SK-N-SH (cell line): ENCODE measurements at regions not wholly inside any gene's neighbourhood (a gene's known extent, or its start where the extent isn't known, plus 50 kb on each side); places are given as distances from the start of the nearest gene placed in this dataset.

ENCODE experiments used
- CTCF ChIA-PET: fragments of 300-600, 350-600 bp; formaldehyde crosslinking; extraction: SDS; loops from one replicate; lab custom pipeline; 2021; lab: Yijun Ruan, JAX
- POLR2A ChIA-PET: fragments of 350-600 bp; sonication (Branson Sonifier 250); formaldehyde crosslinking; extraction: SDS; loops from one replicate; lab custom pipeline; 2020; ENCODE audit warnings: antibody characterized with exemption, inconsistent platforms; lab: Yijun Ruan, JAX
- DNase-seq: peaks from one replicate; pipeline ENCODE4 v3.0.0; 2012
- H2AFZ ChIP-seq: fragments of 200-600 bp; sonication (generic); 2 replicates; pipeline ENCODE4 v1.8.1; 2016; ENCODE audit warnings: antibody characterized with exemption, mild to moderate bottlenecking, low read depth
- H3F3A ChIP-seq: fragments of 200-600 bp; sonication (generic); replicated peaks from 2 replicates; pipeline ENCODE3; 2016; ENCODE audit warnings: antibody characterized with exemption, mild to moderate bottlenecking; ENCODE audit not compliant: insufficient read depth
- H3K27ac ChIP-seq, 2 experiments: fragments of 200-500 bp in 1 of 2; fragments of 200-600 bp in 1 of 2; sonication (Bioruptor generic) in 1 of 2; sonication (generic), shearing (Covaris generic) in 1 of 2; 2 replicates each; pipeline versions ENCODE4 v1.5.1 to v1.6.1; 2014 to 2016; ENCODE audit warnings: low read depth in 2 of 2, inconsistent platforms in 1 of 2, low read length in 1 of 2, mild to moderate bottlenecking in 1 of 2, mixed read lengths in 1 of 2
- H3K27me3 ChIP-seq: fragments of 200-600 bp; sonication (generic), shearing (Covaris generic); 2 replicates; pipeline ENCODE4 v1.6.1; 2016; ENCODE audit warnings: mixed run types; ENCODE audit not compliant: insufficient read depth
- H3K36me3 ChIP-seq, 2 experiments: fragments of 200-500 bp in 1 of 2; fragments of 200-600 bp in 1 of 2; sonication (Bioruptor generic) in 1 of 2; sonication (generic) in 1 of 2; replicated peaks in 1 of 2; 2 replicates each; pipeline versions ENCODE3 to v1.5.1; 2014 to 2016; ENCODE audit warnings: low read length in 1 of 2, mild to moderate bottlenecking in 1 of 2; ENCODE audit not compliant: insufficient read depth in 2 of 2, control insufficient read depth in 1 of 2
- H3K4me1 ChIP-seq, 2 experiments: fragments of 200-500 bp in 1 of 2; fragments of 200-600 bp in 1 of 2; sonication (Bioruptor generic) in 1 of 2; sonication (generic), shearing (Covaris generic) in 1 of 2; 2 replicates each; pipeline versions ENCODE4 v1.5.1 to v1.6.1; 2014 to 2016; ENCODE audit warnings: low read depth in 1 of 2, low read length in 1 of 2, mixed run types in 1 of 2; ENCODE audit not compliant: insufficient read depth in 2 of 2, control insufficient read depth in 1 of 2
- H3K4me2 ChIP-seq: fragments of 200-600 bp; sonication (generic), shearing (Covaris generic); 2 replicates; pipeline ENCODE4 v1.6.1; 2017; ENCODE audit warnings: mixed run types
- H3K4me3 ChIP-seq, 2 experiments: fragments of 200-500 bp in 1 of 2; fragments of 200-600 bp in 1 of 2; sonication (Bioruptor generic) in 1 of 2; sonication (generic), shearing (Covaris generic) in 1 of 2; 2 replicates each; pipeline versions ENCODE4 v1.5.1 to v1.8.1; 2014 to 2016; ENCODE audit warnings: low read depth in 2 of 2, inconsistent platforms in 1 of 2, low read length in 1 of 2, mild to moderate bottlenecking in 1 of 2, mixed read lengths in 1 of 2, moderate library complexity in 1 of 2
- H3K79me2 ChIP-seq: fragments of 200-600 bp; sonication (generic); 2 replicates; pipeline ENCODE4 v1.8.1; 2017; ENCODE audit warnings: mild to moderate bottlenecking; ENCODE audit not compliant: insufficient read depth
- H3K9ac ChIP-seq: fragments of 200-600 bp; sonication (generic); 2 replicates; pipeline ENCODE4 v1.6.1; 2017; ENCODE audit warnings: mixed run types
- H3K9me2 ChIP-seq: fragments of 200-600 bp; sonication (generic); 2 replicates; pipeline ENCODE4 v1.6.1; 2017; ENCODE audit warnings: mixed run types
- H3K9me3 ChIP-seq: fragments of 200-600 bp; sonication (generic); 2 replicates; pipeline ENCODE4 v1.6.1; 2017; ENCODE audit warnings: mixed run types, mild to moderate bottlenecking, moderate library complexity
- H4K20me1 ChIP-seq: fragments of 200-600 bp; sonication (generic); 2 replicates; pipeline ENCODE4 v1.6.1; 2017; ENCODE audit warnings: mild to moderate bottlenecking, mixed run types; ENCODE audit not compliant: insufficient read depth
- EP300 ChIP-seq, 2 experiments: IDR thresholded peaks; 2 replicates each; pipeline versions ENCODE4 v1.4.0 to v1.6.1; 2012; ENCODE audit warnings: borderline replicate concordance in 1 of 2, low read depth in 1 of 2, low read length in 1 of 2
- FOSL2 ChIP-seq: IDR thresholded peaks from 2 replicates; pipeline ENCODE4 v1.4.0; 2012; ENCODE audit warnings: low read depth, mild to moderate bottlenecking, moderate library complexity, borderline replicate concordance
- FOXJ3 ChIP-seq: sonication (generic); formaldehyde crosslinking; IDR thresholded peaks from 2 replicates; pipeline ENCODE4 v1.5.1; 2020; ENCODE audit warnings: mild to moderate bottlenecking, missing genetic modification reagents
- FOXM1 ChIP-seq: IDR thresholded peaks from 2 replicates; pipeline ENCODE4 v1.4.0; 2012; ENCODE audit warnings: low read depth, mild to moderate bottlenecking
- GABPA ChIP-seq: IDR thresholded peaks from 2 replicates; pipeline ENCODE4 v1.4.0; 2012; ENCODE audit warnings: low read depth, mild to moderate bottlenecking
- GATA2 ChIP-seq: sonication (generic); formaldehyde crosslinking; IDR thresholded peaks from 2 replicates; pipeline ENCODE4 v1.5.0; 2020; ENCODE audit warnings: mild to moderate bottlenecking, missing genetic modification reagents
- MEF2A ChIP-seq: IDR thresholded peaks from 2 replicates; pipeline ENCODE4 v1.4.0; 2012; ENCODE audit warnings: low read depth, borderline replicate concordance
- MXI1 ChIP-seq: IDR thresholded peaks from 2 replicates; pipeline ENCODE4 v1.6.1; 2012; ENCODE audit warnings: mild to moderate bottlenecking, low read depth, low read length, improper control_type of control experiment
- POLR2AphosphoS5 ChIP-seq: IDR thresholded peaks from 2 replicates; pipeline ENCODE4 v1.6.1; 2012; ENCODE audit warnings: low read depth, low read length
- SIN3A ChIP-seq: IDR thresholded peaks from 2 replicates; pipeline ENCODE4 v1.6.1; 2012; ENCODE audit warnings: low read depth, mild to moderate bottlenecking, low read length, moderate library complexity, borderline replicate concordance
- SMC3 ChIP-seq: IDR thresholded peaks from 2 replicates; pipeline ENCODE4 v1.6.1; 2012; ENCODE audit warnings: low read depth, low read length, improper control_type of control experiment
- TAF1 ChIP-seq: IDR thresholded peaks from 2 replicates; pipeline ENCODE4 v1.6.1; 2012; ENCODE audit warnings: low read depth, mild to moderate bottlenecking, low read length, moderate library complexity, borderline replicate concordance
- TEAD4 ChIP-seq: IDR thresholded peaks from 2 replicates; pipeline ENCODE4 v1.4.0; 2012; ENCODE audit warnings: mild to moderate bottlenecking, borderline replicate concordance; ENCODE audit not compliant: insufficient read depth
- USF1 ChIP-seq: IDR thresholded peaks from 2 replicates; pipeline ENCODE4 v1.4.0; 2012; ENCODE audit warnings: low read depth, borderline replicate concordance
- YY1 ChIP-seq: IDR thresholded peaks from 2 replicates; pipeline ENCODE4 v1.4.0; 2012; ENCODE audit warnings: low read depth, mild to moderate bottlenecking
- WGBS: methylation state at CpG from one replicate; pipeline ENCODE4 v1.1.6; 2017; ENCODE audit warnings: low lambda C conversion rate; 5-methylcytosine and 5-hydroxymethylcytosine counted together
- TF ChIP-seq, protein P1 (sequence below): IDR thresholded peaks from 2 replicates; pipeline ENCODE4 v1.4.0; 2012; ENCODE audit warnings: low read depth
- TF ChIP-seq, protein P2 (sequence below): fragments of 150-350 bp; IDR thresholded peaks from 2 replicates; pipeline ENCODE4 v1.6.1; 2016; ENCODE audit warnings: mild to moderate bottlenecking, low read depth, low read length
- TF ChIP-seq, protein P3 (sequence below): IDR thresholded peaks from 2 replicates; pipeline ENCODE4; 2012

GRCh38 chr2:241947876-241948275 is 78.3 kb downstream of the RTP5 start:
- no peak overlapping the region for H3K4me3 ChIP-seq
- no peaks in the 10 kb centered on the region for H3K36me3 ChIP-seq
- no peak overlapping the region for H3K27ac ChIP-seq
- CTCF ChIA-PET, result interaction anchor here (1.0 kb wide), 1 partner anchor 12 kb away, joined by 3 read pairs; no protein-coding TSS in a partner anchor
- no peak overlapping the region for H3K4me2 ChIP-seq
- H3K9ac ChIP-seq, result no peak overlapping the region
- no peaks in the 10 kb centered on the region for H4K20me1 ChIP-seq
- TF ChIP-seq, protein P1, sequence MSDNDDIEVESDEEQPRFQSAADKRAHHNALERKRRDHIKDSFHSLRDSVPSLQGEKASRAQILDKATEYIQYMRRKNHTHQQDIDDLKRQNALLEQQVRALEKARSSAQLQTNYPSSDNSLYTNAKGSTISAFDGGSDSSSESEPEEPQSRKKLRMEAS, result no peak
- no peak for TF ChIP-seq TEAD4
- TF ChIP-seq FOSL2, result no peak
- TF ChIP-seq TAF1, result no peak
- no peak for TF ChIP-seq GABPA
- no peak for TF ChIP-seq USF1
- POLR2A ChIA-PET, result no interaction called here
- H3K27me3 ChIP-seq, result no peaks in the 10 kb centered on the region
- H2AFZ ChIP-seq, result no peak overlapping the region
- no peaks in the 10 kb centered on the region for H3K9me2 ChIP-seq
- peaks cover 0 to 4% of the 10 kb centered on the region in 2 experiments; a peak in 1 of 4 replicates for H3K4me1 ChIP-seq
- no peaks in the 10 kb centered on the region for H3K79me2 ChIP-seq
- 87% methylated on average over 11 of the region's 19 CpGs for WGBS
- H3K9me3 ChIP-seq, result no peaks in the 10 kb centered on the region
- no peaks in the 10 kb centered on the region for H3F3A ChIP-seq
- DNase-seq, result no peak

DNA sequence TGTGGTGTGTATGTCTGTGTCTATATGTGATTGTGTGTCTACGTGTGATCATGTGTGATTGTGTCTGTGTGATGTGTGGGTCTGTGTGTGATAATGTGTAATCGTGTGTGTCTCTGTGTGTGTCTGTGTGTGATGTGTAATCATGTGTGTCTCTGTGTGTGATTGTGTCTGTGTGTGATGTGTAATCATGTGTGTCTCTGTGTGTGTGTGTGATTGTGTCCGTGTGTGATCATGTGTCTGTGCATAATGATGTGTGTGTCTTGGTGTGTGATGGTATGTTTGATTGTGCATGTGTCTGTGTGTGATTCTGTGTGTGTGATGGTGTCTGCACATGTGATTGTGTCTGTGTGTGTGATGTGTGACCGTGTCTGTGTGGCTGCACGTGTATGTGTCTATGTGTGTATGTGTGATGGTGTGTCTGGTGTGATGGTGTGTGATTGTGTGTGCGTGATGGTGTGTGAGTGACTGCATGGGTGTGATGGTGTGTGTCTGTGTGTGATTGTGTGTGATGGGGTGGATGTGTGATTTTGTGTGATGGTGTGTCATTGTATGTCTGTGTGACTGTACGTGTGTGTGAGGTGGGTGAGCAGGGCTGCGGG is 78.9 kb downstream of the RTP5 start:
- Histone ChIP-seq H3K4me2 (no peak overlapping the region), H3K27ac (no peak overlapping the region), H3K9me3 (no peaks in the 10 kb centered on the region), H3K9ac (no peak overlapping the region), H4K20me1 (no peaks in the 10 kb centered on the region), H3K4me1 (peaks cover 0 to 4% of the 10 kb centered on the region in 2 experiments; a peak in 1 of 4 replicates), H3K79me2 (no peaks in the 10 kb centered on the region), H3F3A (no peaks in the 10 kb centered on the region), H3K36me3 (no peaks in the 10 kb centered on the region), H3K4me3 (no peak overlapping the region), H2AFZ (no peak overlapping the region), H3K9me2 (no peaks in the 10 kb centered on the region), H3K27me3 (no peaks in the 10 kb centered on the region)
- ChIA-PET POLR2A (no interaction called here), CTCF (interaction anchor here (1.0 to 1.4 kb wide), 2 partner anchors 11 to 12 kb away, joined by 3 to 4 read pairs; no protein-coding TSS in a partner anchor)
- 57% methylated on average over 8 of the region's 8 CpGs for WGBS
- no peak for DNase-seq
- no peak for TF ChIP-seq MEF2A
- no peak for TF ChIP-seq FOXJ3 (CRISPR knock-in tag)
- TF ChIP-seq POLR2AphosphoS5, result no peak
- TF ChIP-seq GABPA, result no peak
- TF ChIP-seq GATA2 (CRISPR knock-in tag), result no peak
- TF ChIP-seq, protein P2, sequence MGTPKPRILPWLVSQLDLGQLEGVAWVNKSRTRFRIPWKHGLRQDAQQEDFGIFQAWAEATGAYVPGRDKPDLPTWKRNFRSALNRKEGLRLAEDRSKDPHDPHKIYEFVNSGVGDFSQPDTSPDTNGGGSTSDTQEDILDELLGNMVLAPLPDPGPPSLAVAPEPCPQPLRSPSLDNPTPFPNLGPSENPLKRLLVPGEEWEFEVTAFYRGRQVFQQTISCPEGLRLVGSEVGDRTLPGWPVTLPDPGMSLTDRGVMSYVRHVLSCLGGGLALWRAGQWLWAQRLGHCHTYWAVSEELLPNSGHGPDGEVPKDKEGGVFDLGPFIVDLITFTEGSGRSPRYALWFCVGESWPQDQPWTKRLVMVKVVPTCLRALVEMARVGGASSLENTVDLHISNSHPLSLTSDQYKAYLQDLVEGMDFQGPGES, result no peak
- TF ChIP-seq, protein P3, sequence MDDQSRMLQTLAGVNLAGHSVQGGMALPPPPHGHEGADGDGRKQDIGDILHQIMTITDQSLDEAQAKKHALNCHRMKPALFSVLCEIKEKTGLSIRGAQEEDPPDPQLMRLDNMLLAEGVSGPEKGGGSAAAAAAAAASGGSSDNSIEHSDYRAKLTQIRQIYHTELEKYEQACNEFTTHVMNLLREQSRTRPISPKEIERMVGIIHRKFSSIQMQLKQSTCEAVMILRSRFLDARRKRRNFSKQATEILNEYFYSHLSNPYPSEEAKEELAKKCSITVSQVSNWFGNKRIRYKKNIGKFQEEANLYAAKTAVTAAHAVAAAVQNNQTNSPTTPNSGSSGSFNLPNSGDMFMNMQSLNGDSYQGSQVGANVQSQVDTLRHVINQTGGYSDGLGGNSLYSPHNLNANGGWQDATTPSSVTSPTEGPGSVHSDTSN, result no peak
- no peak for TF ChIP-seq EP300 (IDR thresholded peaks at IDR 0.05; ENCODE audit: borderline replicate concordance in 1 of 2, low read depth in 1 of 2, low read length in 1 of 2)
- no peak for TF ChIP-seq YY1
- no peak for TF ChIP-seq FOSL2
- TF ChIP-seq FOXM1, result no peak
- no peak for TF ChIP-seq SIN3A
- TF ChIP-seq MXI1, result no peak
- TF ChIP-seq SMC3, result no peak
